ENCODE measurements at regions not wholly inside any gene's neighbourhood (a gene's known extent, or its start where the extent isn't known, plus 50 kb on each side); places are given as distances from the start of the nearest gene placed in this dataset.

DNA sequence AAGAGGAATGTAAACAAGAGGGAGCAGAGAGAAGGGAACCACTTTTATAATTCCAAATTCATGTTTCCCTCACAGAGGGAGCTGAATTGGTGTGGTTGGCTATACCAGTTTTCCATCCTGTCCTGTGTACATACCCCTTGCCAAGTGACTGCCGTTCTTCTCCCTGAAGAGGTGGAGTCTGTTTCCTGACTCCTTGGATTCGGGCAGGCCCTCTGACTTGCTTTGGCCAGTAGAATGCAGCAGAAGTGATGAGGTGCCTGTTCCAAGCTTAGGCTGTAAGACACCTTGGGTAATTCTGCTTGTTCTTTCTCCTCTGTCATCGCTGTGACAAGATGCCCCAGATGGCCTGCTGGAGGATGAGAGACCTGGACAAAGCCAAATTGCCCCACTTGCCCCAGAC is 124.7 kb downstream of the UCHL1 start:
- no peaks in the 10 kb centered on the region for H3K36me3 ChIP-seq

DNA sequence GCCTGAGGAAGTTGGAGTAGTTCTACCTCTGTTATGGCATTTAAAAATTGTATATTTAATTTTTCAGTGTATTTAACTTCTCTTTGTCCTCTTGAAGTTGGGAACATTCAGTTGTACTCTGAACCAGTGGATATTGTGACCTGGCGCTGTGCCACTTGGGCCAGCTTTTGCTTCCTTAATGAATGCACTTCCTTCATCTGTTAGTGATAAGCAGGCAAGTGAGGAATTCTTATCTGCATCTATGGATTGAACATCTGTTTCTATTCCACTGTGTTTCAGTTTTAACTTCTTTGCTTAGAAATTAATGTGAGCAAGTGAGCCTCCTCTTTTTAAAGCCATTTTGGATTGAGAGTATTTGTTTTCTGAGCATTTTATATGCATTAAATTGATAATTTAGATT is 128.3 kb downstream of the UCHL1 start:
- Histone ChIP-seq H3K4me3 (no peak overlapping the region), H3K9me3 (no peaks in the 10 kb centered on the region), H3K4me2 (no peak overlapping the region), H3K4me1 (no peaks in the 10 kb centered on the region), H3K27ac (no peak overlapping the region), H4K20me1 (no peaks in the 10 kb centered on the region), H3K9ac (no peak overlapping the region), H3K36me3 (no peaks in the 10 kb centered on the region), H3K27me3 (no peaks in the 10 kb centered on the region)
- no peak for TF ChIP-seq Cebpa-rat (IDR thresholded peaks at IDR 0.05)

More for the DNA sequence above, 124.7 kb downstream of the UCHL1 start:
- TF ChIP-seq Cebpa-rat (IDR thresholded peaks at IDR 0.05): no peak
- Histone ChIP-seq H3K27me3 (no peaks in the 10 kb centered on the region), H3K27ac (no peak overlapping the region), H3K9me3 (no peaks in the 10 kb centered on the region; the same call in 1 of the 2 replicates), H4K20me1 (no peaks in the 10 kb centered on the region), H3K4me2 (no peak overlapping the region), H3K4me1 (no peaks in the 10 kb centered on the region), H3K4me3 (no peak overlapping the region), H3K9ac (no peak overlapping the region)

DNA sequence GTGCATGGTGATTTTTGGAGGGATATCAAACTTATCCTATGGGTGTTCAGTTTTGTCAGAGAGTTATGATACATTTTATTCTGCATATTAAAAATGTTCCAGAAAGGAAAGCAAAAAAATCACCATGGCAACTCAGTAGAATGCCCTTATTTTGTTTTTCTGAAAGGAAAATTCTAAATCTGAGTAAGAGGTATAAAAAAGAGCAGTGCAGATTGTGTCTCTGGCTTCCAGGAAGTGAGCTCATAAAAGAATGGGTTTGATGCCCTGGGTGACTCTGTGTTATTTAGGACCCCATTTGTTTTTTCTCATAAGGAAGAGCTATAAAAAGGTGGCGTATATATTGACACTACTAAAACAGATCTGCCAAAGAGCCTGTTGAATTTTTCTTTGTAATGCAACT is 128.8 kb downstream of the UCHL1 start:
- H3K27me3 ChIP-seq: no peaks in the 10 kb centered on the region
- no peak overlapping the region for H3K9ac ChIP-seq
- H3K4me3 ChIP-seq: no peak overlapping the region
- H4K20me1 ChIP-seq: no peaks in the 10 kb centered on the region
- H3K9me3 ChIP-seq: no peaks in the 10 kb centered on the region
- no peaks in the 10 kb centered on the region for H3K36me3 ChIP-seq
- no peak for TF ChIP-seq Cebpa-rat (IDR thresholded peaks at IDR 0.05)
- H3K4me1 ChIP-seq: no peaks in the 10 kb centered on the region
- no peak overlapping the region for H3K27ac ChIP-seq
- no peak overlapping the region for H3K4me2 ChIP-seq

DNA sequence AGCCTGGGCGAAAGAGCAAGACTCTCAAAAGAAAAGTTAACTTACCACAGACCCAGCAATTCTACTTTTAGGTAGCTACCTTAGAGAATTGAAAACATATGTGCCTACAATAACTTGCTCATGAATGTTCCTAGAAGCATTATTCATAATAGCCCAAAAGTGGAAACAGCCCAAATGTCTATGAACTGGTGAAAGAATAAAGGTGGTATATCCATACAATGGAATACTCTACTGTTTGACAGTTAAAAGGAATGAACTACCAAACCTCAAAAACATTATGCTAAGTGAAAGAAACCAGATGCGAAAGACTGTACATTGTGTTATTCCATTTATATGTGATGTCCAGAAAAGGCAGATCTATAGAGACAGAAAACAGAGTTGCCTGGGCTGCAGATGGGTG is 131.4 kb downstream of the UCHL1 start:
- Histone ChIP-seq H3K27me3 (no peaks in the 10 kb centered on the region), H4K20me1 (no peaks in the 10 kb centered on the region), H3K36me3 (no peaks in the 10 kb centered on the region), H3K9ac (no peak overlapping the region), H3K27ac (no peak overlapping the region), H3K9me3 (no peaks in the 10 kb centered on the region), H3K4me1 (no peaks in the 10 kb centered on the region), H3K4me3 (no peak overlapping the region), H3K4me2 (no peak overlapping the region)
- TF ChIP-seq Cebpa-rat (IDR thresholded peaks at IDR 0.05): no peak

DNA sequence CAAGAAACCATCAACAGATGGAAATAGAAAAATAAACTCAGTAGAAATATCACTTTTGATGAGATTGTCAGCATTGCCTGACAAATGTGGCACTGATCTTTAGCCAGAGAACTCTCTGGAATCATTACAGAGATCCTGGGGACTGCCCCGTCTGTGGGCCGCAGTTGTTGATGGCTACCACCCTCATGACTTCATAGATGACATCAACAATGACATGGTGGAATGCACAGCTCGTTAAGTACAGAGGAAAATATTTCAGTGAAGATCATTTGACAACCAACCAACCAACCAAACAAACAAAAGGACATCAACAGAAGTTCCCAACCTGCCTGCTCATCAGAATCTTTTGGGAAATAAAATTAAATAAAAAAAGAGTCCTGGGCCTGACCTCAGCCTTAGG is 132.6 kb downstream of the UCHL1 start:
- no peaks in the 10 kb centered on the region for H3K36me3 ChIP-seq
- H3K27ac ChIP-seq: no peak overlapping the region
- no peaks in the 10 kb centered on the region for H3K27me3 ChIP-seq
- no peak for TF ChIP-seq Cebpa-rat (IDR thresholded peaks at IDR 0.05)
- no peaks in the 10 kb centered on the region for H3K4me1 ChIP-seq
- no peaks in the 10 kb centered on the region for H3K9me3 ChIP-seq
- H3K9ac ChIP-seq: no peak overlapping the region
- no peak overlapping the region for H3K4me3 ChIP-seq
- no peaks in the 10 kb centered on the region for H4K20me1 ChIP-seq
- no peak overlapping the region for H3K4me2 ChIP-seq

DNA sequence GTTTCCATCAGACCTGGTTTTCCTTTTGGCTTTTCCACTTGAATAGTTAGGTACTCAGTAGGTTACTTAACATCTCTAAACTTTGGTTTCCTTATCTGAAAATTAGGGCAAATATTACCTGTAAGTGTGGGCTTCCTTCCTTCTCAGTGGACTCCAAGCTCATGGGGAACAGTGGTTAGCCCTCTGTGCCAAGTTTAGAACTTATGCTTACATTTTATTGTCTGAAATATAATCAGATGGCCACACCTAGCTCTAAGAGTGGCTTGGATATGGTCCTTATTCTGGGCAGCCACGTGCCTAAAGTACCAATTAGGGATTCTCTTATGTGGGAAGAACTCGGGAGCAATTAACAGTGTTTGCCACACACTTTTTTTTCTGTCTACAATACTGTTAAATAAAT is 133.9 kb downstream of the UCHL1 start:
- no peaks in the 10 kb centered on the region for H3K4me1 ChIP-seq
- H3K4me2 ChIP-seq: no peak overlapping the region
- no peak overlapping the region for H3K9ac ChIP-seq
- H3K9me3 ChIP-seq: no peaks in the 10 kb centered on the region
- no peak overlapping the region for H3K4me3 ChIP-seq
- no peak overlapping the region for H3K27ac ChIP-seq
- H3K36me3 ChIP-seq: no peaks in the 10 kb centered on the region
- TF ChIP-seq Cebpa-rat (IDR thresholded peaks at IDR 0.05): no peak
- H3K27me3 ChIP-seq: no peaks in the 10 kb centered on the region
- no peaks in the 10 kb centered on the region for H4K20me1 ChIP-seq

DNA sequence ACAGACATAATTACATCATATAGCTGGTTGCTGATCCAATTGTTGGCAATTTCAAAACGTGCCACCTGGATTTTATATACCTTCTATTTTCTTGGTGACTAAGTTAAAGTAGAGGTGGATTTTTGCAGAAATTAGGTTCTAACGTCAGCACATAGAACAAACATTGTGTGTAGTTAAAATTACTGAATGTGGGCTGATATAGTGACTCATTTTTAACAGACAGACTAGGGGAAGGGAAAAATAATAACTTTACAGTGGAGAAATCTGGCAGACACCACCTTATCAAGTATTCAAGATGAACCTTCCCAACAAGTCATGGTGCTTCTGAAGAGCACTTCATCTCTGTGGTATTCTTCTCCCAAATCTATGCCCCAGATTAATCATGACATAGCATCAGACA is 134.5 kb downstream of the UCHL1 start:
- Histone ChIP-seq H3K27ac (no peak overlapping the region), H3K27me3 (no peaks in the 10 kb centered on the region), H3K4me2 (no peak overlapping the region), H3K36me3 (no peaks in the 10 kb centered on the region), H4K20me1 (no peaks in the 10 kb centered on the region), H3K4me1 (no peaks in the 10 kb centered on the region), H3K4me3 (no peak overlapping the region), H3K9me3 (no peaks in the 10 kb centered on the region), H3K9ac (no peak overlapping the region)
- no peak for TF ChIP-seq Cebpa-rat (IDR thresholded peaks at IDR 0.05)

DNA sequence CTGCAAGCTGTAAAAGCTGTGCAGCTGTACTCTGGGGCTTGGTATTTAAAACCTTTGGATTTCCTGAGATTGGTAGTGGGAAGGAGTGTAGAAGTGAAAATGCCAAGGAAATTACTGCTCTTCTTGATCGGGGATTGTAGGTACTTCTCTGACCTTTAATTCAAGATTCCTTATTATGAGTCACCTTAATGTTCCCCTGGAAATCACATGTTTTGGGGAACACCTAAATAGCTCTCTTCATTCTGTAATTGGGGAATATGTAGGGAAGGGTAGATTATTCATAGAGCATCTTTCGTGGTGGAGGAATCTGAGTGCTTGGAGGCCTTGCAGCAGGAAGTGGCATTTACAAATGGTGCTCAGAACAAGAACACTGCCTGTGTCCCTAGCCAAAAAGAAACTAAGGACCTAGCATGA is 137.8 kb downstream of the UCHL1 start:
- H3K27ac ChIP-seq: no peak overlapping the region
- no peaks in the 10 kb centered on the region for H3K27me3 ChIP-seq
- no peak overlapping the region for H3K4me3 ChIP-seq
- no peaks in the 10 kb centered on the region for H4K20me1 ChIP-seq
- no peaks in the 10 kb centered on the region for H3K9me3 ChIP-seq
- H3K9ac ChIP-seq: no peak overlapping the region
- H3K4me1 ChIP-seq: no peaks in the 10 kb centered on the region
- H3K4me2 ChIP-seq: no peak overlapping the region
- TF ChIP-seq Cebpa-rat (IDR thresholded peaks at IDR 0.05): no peak
- no peaks in the 10 kb centered on the region for H3K36me3 ChIP-seq

DNA sequence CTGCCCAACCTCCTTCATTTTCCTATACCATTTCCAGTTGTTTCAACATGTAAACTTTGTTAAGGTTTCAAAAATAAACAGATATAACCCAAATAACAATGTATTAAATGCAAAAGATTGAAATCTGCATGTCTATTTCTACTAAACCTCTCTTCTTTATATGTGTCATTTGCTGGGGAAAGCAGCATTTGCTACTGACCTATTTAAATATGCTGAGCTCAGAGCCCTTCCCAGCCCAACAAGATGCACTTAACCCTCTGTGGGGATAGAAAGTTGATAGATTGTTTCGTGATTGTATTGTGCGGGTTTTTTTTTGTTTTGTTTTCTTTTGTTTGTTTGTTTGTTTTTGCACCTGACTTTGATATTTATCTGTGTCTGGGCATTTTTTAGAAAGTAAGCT is 139.5 kb downstream of the UCHL1 start:
- Histone ChIP-seq H3K27me3 (no peaks in the 10 kb centered on the region), H3K4me3 (no peak overlapping the region), H3K9me3 (no peaks in the 10 kb centered on the region), H3K9ac (no peak overlapping the region), H3K36me3 (no peaks in the 10 kb centered on the region), H3K4me1 (no peaks in the 10 kb centered on the region), H3K4me2 (no peak overlapping the region), H4K20me1 (no peaks in the 10 kb centered on the region), H3K27ac (no peak overlapping the region)
- no peak for TF ChIP-seq Cebpa-rat (IDR thresholded peaks at IDR 0.05)

DNA sequence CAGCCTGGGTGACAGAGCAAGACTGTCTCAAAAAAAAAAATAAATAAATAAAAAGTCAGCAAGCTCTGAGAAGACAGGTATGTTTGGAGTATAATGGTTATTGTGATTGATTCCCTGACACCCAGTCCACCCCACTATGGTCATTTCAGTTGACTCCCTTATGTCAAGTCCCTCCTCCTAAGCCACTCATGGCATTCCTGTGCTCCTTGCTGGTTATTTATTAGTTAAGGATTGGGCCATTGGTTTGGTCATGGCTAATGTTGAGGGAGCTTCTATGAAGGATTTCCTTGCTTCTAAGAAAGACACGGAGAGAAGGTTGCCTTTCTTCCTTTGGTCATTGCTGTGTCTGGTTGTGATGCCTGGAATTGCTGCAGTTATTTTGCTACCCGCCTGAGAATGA is 140.1 kb downstream of the UCHL1 start:
- Histone ChIP-seq H3K4me3 (no peak overlapping the region), H3K27ac (no peak overlapping the region), H3K4me2 (no peak overlapping the region), H4K20me1 (no peaks in the 10 kb centered on the region), H3K4me1 (no peaks in the 10 kb centered on the region), H3K9me3 (no peaks in the 10 kb centered on the region), H3K9ac (no peak overlapping the region), H3K36me3 (no peaks in the 10 kb centered on the region), H3K27me3 (no peaks in the 10 kb centered on the region)
- TF ChIP-seq Cebpa-rat (IDR thresholded peaks at IDR 0.05): no peak

DNA sequence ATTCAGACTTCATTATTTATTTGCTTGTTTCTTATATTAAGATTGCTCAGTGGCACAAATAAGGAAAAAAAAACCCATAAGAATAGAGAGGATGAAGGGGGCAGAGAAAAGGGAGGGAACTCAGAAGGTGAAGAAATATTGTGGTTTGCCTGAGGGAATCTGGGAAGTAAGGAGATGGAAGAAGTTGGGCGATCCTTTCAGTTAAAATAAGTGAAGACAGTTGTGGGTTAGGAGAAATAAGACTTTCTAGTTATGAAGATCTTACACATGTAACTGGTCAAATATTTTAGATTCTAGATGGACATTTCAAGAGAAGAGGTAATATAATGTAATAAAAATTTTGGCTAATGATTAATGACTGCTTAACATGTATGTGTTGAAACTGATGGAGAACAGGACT is 138.7 kb upstream of the LIMCH1 start:
- Histone ChIP-seq H3K4me3 (no peak overlapping the region), H3K9ac (no peak overlapping the region), H3K9me3 (no peaks in the 10 kb centered on the region), H4K20me1 (no peaks in the 10 kb centered on the region), H3K27me3 (no peaks in the 10 kb centered on the region), H3K4me2 (no peak overlapping the region), H3K4me1 (no peaks in the 10 kb centered on the region), H3K27ac (no peak overlapping the region), H3K36me3 (no peaks in the 10 kb centered on the region)
- TF ChIP-seq Cebpa-rat (IDR thresholded peaks at IDR 0.05): no peak

Measured in BLaER1 (cell line).